ENCODE measurements at regions not wholly inside any gene's neighbourhood (a gene's known extent, or its start where the extent isn't known, plus 50 kb on each side); places are given as distances from the start of the nearest gene placed in this dataset.

DNA sequence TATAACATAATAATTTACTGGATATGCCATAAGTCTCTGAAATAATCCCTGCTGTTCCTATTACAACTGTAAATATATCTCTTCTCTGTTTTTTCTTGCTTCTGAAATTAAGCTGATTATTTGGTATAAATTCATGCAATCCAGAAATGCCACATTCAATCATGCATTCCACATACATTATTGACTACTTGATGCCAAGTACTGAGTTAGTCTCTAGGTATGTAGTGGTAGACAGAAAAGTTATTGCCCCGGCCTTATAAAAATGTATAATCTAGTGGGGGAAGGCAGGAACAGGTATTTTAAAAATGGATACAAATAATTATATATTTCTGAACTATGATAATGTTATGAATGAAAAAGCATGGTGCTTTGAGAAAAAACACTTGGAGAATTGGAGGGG, 338.6 kb upstream of the SNX7 start:
- Histone ChIP-seq H3K9me3 (replicated peaks in 1 of 3) (no peaks in the 10 kb centered on the region), H3K4me3 (no peak overlapping the region), H3K36me3 (replicated peaks in 1 of 2) (no peaks in the 10 kb centered on the region), H3K4me1 (replicated peaks in 1 of 2) (peaks cover 0 to 20% of the 10 kb centered on the region in 2 donors), H3K27me3 (no peaks in the 10 kb centered on the region), H3K27ac (no peak overlapping the region)
- TF ChIP-seq, protein P1, sequence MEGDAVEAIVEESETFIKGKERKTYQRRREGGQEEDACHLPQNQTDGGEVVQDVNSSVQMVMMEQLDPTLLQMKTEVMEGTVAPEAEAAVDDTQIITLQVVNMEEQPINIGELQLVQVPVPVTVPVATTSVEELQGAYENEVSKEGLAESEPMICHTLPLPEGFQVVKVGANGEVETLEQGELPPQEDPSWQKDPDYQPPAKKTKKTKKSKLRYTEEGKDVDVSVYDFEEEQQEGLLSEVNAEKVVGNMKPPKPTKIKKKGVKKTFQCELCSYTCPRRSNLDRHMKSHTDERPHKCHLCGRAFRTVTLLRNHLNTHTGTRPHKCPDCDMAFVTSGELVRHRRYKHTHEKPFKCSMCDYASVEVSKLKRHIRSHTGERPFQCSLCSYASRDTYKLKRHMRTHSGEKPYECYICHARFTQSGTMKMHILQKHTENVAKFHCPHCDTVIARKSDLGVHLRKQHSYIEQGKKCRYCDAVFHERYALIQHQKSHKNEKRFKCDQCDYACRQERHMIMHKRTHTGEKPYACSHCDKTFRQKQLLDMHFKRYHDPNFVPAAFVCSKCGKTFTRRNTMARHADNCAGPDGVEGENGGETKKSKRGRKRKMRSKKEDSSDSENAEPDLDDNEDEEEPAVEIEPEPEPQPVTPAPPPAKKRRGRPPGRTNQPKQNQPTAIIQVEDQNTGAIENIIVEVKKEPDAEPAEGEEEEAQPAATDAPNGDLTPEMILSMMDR (IDR thresholded peaks at IDR 0.05) = no peak
- TF ChIP-seq POLR2A (IDR thresholded peaks at IDR 0.05) = no peak
- intact Hi-C loops (cut with DNase I) = no loop called here
- no peak for DNase-seq
- WGBS, 4 donors = 72 to 81% (median 76%) methylated on average over 1 of the region's 1 CpG

DNA sequence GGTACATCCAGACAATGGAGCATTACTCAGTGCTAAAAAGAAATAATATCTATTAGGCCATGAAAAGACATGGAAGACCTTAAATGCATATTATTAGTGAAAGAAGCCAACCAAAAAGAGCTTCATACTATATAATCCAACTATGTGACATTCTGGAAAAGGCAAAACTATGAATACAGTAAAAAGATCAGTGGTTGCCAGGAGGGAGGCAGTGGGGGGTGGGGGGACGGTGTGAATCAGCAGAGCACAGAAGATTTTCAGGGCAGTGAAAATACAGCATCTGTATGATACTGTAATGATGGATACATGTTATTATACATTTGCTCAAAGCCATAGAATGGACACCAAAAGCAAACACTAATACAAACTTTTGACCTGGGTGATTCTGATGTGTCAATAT, 339.4 kb upstream of the SNX7 start:
- no peak overlapping the region for H3K4me3 ChIP-seq
- H3K9me3 ChIP-seq (replicated peaks in 1 of 3) = no peaks in the 10 kb centered on the region
- H3K27me3 ChIP-seq = no peaks in the 10 kb centered on the region
- no peak for DNase-seq
- WGBS, 4 donors = 59 to 77% (median 69%) methylated on average over 1 of the region's 1 CpG
- H3K4me1 ChIP-seq (replicated peaks in 1 of 2) = peaks cover 0 to 20% of the 10 kb centered on the region in 2 donors
- intact Hi-C loops (cut with DNase I) = no loop called here
- TF ChIP-seq POLR2A (IDR thresholded peaks at IDR 0.05) = no peak
- TF ChIP-seq, protein P1 (IDR thresholded peaks at IDR 0.05) = no peak
- H3K27ac ChIP-seq = no peak overlapping the region
- H3K36me3 ChIP-seq (replicated peaks in 1 of 2) = no peaks in the 10 kb centered on the region

DNA sequence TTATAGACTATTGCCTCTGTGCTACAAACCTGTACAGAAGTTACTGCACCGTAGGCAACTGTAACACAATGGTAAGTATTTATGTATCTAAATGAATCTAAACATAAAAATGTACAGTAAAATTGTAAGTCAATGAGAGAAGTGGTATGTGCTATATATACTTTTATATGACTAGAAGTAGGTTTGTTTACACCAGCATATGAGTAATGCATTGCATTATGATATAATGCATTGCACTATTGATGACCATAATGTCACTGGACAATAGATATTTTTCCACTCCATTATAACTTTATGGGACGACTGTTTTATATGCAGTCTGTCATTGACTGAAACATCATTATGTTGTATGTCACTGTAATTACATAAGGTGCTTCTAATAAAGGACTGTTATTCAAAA, 340.3 kb upstream of the SNX7 start:
- intact Hi-C loops (cut with DNase I) = no loop called here
- H3K36me3 ChIP-seq (replicated peaks in 1 of 2) = no peaks in the 10 kb centered on the region
- no peaks in the 10 kb centered on the region for H3K9me3 ChIP-seq (replicated peaks in 1 of 3)
- H3K4me3 ChIP-seq = no peak overlapping the region
- DNase-seq = no peak
- 75 to 94% (median 79%) methylated on average over 2 of the region's 2 CpGs for WGBS, 4 donors
- H3K4me1 ChIP-seq (replicated peaks in 1 of 2) = peaks cover 0 to 20% of the 10 kb centered on the region in 2 donors
- H3K27ac ChIP-seq = no peak overlapping the region
- no peak for TF ChIP-seq POLR2A (IDR thresholded peaks at IDR 0.05)
- TF ChIP-seq, protein P1 (IDR thresholded peaks at IDR 0.05) = no peak
- H3K27me3 ChIP-seq = no peaks in the 10 kb centered on the region

DNA sequence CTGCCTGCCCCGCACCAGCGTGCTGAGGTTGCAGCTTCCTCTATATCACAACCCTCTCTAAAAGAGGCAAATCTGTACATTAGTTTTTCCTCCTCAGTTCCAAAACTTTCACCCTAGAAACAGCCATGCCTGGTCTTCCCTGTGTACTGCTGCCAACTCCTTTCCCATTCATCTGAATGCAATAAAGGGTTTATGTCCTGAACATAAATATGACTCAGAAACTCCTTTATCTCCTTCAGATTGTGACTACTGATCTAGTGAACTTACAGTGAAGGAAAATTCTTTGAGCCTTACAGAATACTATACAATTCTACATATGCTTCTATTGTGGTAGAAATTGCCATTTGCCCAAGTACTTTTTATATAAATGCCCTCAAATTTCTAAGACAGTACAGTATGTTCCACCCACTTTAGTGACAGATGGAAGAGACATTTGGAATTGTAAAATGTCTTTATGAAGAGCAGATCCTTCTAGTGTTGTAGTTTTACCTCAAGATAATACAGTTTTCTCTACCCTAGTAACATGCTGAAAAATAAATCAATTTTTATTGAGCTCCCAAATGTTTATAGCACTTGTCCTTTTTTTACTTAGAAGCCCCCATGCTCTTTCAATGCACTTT, 345.1 kb upstream of the SNX7 start:
- Histone ChIP-seq H3K4me1 (replicated peaks in 1 of 2) (no peaks in the 10 kb centered on the region), H3K4me3 (no peak overlapping the region), H3K36me3 (replicated peaks in 1 of 2) (no peaks in the 10 kb centered on the region), H3K9me3 (replicated peaks in 1 of 3) (no peaks in the 10 kb centered on the region), H3K27me3 (no peaks in the 10 kb centered on the region), H3K27ac (no peak overlapping the region)
- TF ChIP-seq, protein P1 (IDR thresholded peaks at IDR 0.05) = no peak
- no peak for TF ChIP-seq POLR2A (IDR thresholded peaks at IDR 0.05)
- WGBS, 4 donors = 49 to 65% (median 58%) methylated on average over 2 of the region's 2 CpGs
- intact Hi-C loops (cut with DNase I) = no loop called here
- no peak for DNase-seq

Measured in adrenal gland (tissue), 9 donors.